Ishikawa (cell line): ENCODE measurements at regions not wholly inside any gene's neighbourhood (a gene's known extent, or its start where the extent isn't known, plus 50 kb on each side); places are given as distances from the start of the nearest gene placed in this dataset.

Source experiments
- CEBPB ChIP-seq: IDR thresholded peaks from 2 replicates; pipeline ENCODE4 v1.6.1; 2012
- CREB1 ChIP-seq: IDR thresholded peaks from 2 replicates; pipeline ENCODE4 v1.6.1; 2012; ENCODE audit warnings: low read depth
- EGR1 ChIP-seq: IDR thresholded peaks from 2 replicates; pipeline ENCODE4 v1.6.1; 2012
- NFIC ChIP-seq: IDR thresholded peaks from 2 replicates; pipeline ENCODE4 v1.6.1; 2012
- RAD21 ChIP-seq: IDR thresholded peaks from 2 replicates; pipeline ENCODE4 v1.6.1; 2012; ENCODE audit warnings: low read depth
- TAF1 ChIP-seq: IDR thresholded peaks from 2 replicates; pipeline ENCODE4 v1.6.1; 2012; ENCODE audit warnings: low read depth, mild to moderate bottlenecking
- TEAD4 ChIP-seq: IDR thresholded peaks from 2 replicates; pipeline ENCODE4 v1.6.1; 2012
- YY1 ChIP-seq: IDR thresholded peaks from 2 replicates; pipeline ENCODE4 v1.6.1; 2012; ENCODE audit warnings: low read depth
- TF ChIP-seq, protein P1 (sequence below): IDR thresholded peaks from 2 replicates; pipeline ENCODE4 v1.6.1; 2012
- TF ChIP-seq, protein P2 (sequence below): IDR thresholded peaks from 2 replicates; pipeline ENCODE4 v1.6.1; 2012
- TF ChIP-seq, protein P3 (sequence below): IDR thresholded peaks from 2 replicates; pipeline ENCODE4 v1.6.1; 2012; ENCODE audit warnings: low read depth, mild to moderate bottlenecking

DNA sequence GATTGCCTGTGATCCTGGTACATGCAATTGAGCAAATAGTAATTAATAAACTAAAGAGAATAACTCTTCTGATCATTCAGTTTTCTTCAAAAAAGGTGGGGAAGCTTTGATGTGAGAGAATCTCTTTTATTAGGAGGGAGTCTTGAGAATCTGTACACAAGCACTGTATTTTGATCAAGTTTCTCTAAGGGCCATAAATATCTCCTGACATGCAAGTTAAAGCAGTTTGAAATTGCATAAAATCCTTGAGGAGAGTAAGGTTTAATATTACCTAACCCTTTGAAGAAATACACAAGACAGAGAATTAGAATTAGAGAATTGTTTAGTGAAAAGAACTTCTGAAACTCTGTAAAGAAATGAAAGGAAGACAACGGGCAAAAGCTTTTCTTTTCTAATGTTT is 326.9 kb downstream of the FAT4 start:
- TF ChIP-seq CEBPB: no peak
- TF ChIP-seq RAD21: no peak
- TF ChIP-seq, protein P1, sequence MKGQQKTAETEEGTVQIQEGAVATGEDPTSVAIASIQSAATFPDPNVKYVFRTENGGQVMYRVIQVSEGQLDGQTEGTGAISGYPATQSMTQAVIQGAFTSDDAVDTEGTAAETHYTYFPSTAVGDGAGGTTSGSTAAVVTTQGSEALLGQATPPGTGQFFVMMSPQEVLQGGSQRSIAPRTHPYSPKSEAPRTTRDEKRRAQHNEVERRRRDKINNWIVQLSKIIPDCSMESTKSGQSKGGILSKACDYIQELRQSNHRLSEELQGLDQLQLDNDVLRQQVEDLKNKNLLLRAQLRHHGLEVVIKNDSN: no peak
- no peak for TF ChIP-seq TAF1
- TF ChIP-seq YY1: no peak
- TF ChIP-seq, protein P2, sequence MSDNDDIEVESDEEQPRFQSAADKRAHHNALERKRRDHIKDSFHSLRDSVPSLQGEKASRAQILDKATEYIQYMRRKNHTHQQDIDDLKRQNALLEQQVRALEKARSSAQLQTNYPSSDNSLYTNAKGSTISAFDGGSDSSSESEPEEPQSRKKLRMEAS: no peak
- TF ChIP-seq, protein P3, sequence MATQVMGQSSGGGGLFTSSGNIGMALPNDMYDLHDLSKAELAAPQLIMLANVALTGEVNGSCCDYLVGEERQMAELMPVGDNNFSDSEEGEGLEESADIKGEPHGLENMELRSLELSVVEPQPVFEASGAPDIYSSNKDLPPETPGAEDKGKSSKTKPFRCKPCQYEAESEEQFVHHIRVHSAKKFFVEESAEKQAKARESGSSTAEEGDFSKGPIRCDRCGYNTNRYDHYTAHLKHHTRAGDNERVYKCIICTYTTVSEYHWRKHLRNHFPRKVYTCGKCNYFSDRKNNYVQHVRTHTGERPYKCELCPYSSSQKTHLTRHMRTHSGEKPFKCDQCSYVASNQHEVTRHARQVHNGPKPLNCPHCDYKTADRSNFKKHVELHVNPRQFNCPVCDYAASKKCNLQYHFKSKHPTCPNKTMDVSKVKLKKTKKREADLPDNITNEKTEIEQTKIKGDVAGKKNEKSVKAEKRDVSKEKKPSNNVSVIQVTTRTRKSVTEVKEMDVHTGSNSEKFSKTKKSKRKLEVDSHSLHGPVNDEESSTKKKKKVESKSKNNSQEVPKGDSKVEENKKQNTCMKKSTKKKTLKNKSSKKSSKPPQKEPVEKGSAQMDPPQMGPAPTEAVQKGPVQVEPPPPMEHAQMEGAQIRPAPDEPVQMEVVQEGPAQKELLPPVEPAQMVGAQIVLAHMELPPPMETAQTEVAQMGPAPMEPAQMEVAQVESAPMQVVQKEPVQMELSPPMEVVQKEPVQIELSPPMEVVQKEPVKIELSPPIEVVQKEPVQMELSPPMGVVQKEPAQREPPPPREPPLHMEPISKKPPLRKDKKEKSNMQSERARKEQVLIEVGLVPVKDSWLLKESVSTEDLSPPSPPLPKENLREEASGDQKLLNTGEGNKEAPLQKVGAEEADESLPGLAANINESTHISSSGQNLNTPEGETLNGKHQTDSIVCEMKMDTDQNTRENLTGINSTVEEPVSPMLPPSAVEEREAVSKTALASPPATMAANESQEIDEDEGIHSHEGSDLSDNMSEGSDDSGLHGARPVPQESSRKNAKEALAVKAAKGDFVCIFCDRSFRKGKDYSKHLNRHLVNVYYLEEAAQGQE: no peak
- no peak for TF ChIP-seq TEAD4
- no peak for TF ChIP-seq CREB1
- TF ChIP-seq NFIC: no peak
- no peak for TF ChIP-seq EGR1
